ENCODE measurements at regions not wholly inside any gene's neighbourhood (a gene's known extent, or its start where the extent isn't known, plus 50 kb on each side); places are given as distances from the start of the nearest gene placed in this dataset.
A peak's percentile ranks its signal among the peaks of the same experiment; 100 is the strongest.
"Not testable (repeated sequence)": the region's sequence is repeated elsewhere in the genome, so short reads cannot be mapped to it uniquely, and the experiment has no call there.

- no peak for DNase-seq
Observed at GRCh38 chrX:4572691-4573090, 859.2 kb upstream of the PRKX start.

DNA sequence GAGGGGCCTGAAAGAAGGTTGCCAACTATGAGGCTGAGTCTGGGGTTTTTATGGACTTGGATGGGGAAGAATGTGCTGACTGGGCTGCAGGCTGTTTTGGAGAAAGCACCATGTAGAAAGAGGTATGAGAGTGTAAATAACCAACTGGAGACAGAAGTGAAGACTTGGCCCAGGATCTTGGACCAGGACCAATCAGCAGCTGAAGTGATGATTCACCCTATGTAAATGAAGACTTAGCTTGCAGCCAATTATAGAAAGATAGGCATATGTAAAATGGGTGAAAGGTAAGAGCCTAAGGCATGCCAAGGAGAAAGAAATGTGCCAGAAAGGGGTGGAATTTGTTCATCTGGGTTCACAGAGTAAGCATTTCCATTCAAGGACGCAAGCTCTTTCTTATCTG, 856.7 kb upstream of the PRKX start:
- no peak for DNase-seq

DNA sequence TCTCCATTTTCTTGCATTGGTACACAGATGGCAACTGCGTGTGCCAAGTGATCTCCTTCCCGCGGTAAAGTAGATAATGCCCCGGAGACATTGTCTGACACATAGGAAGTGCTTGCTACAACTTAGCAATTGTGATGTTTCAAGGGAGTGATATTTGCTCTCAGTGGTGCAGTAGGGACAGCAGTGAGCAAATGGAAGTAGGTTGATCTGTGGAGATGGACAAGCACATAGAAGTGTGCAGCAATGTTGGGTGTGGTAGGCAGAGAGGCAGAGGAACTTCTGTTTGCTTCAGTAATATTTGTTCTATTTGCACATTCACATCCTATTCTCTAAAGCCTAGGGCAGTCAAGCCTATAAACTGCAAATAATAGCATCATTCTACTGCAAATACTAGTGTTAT, 846.7 kb upstream of the PRKX start:
- DNase-seq: no peak

- DNase-seq: no peak
Observed at GRCh38 chrX:4550018-4550417, 836.6 kb upstream of the PRKX start.

GRCh38 chrX:4547213-4547836, 833.9 kb upstream of the PRKX start:
- peak in 45 of 56 donors; percentile 0 to 62 (median 8) for DNase-seq

GRCh38 chrX:4546178-4546577, 832.7 kb upstream of the PRKX start:
- not testable (repeated sequence) for DNase-seq

DNA sequence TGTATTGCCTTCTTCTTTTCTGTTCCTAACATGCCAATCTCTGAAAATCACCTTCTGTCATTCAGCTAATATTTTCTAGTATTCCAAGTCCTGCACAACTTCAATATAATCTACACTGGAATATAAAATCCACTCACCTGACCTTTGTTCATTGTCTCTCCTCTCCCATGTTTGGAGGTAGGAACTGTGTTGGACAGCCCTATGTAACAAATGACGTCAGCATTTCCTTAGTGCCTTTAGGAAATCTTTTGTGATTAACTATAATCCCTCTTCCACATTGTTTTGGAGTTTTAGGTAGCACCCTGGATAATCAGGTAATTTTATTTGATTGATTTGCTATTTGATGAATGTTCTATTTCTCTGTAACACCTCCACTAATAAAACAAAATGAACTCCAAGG, 814.8 kb upstream of the PRKX start:
- no peak for DNase-seq

GRCh38 chrX:4485912-4486311, 772.5 kb upstream of the PRKX start:
- no peak for DNase-seq

- no peak for DNase-seq
Observed at GRCh38 chrX:4484266-4484665, 770.8 kb upstream of the PRKX start.

DNA sequence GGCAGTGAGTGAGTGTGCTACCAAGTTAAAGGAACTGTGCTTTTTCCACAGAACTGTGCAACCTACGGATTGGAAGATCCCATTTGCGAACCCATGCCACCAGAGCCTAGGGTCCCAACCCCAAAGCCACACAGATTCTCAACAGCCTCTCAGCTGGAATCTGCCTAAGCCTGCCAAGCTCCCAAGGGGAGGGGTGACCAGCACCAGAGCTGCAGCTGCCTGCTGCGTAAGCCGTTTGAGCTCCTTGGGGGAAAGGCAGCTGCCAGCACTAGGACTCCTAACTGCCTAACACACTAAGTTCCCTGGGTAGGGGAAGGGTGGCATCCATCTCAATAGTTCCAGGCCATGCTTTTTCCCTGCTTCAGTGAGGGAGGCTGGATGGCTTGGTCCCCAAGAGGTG, 738.1 kb upstream of the PRKX start:
- DNase-seq: no peak

GRCh38 chrX:4450177-4450576, 736.7 kb upstream of the PRKX start:
- DNase-seq: no peak

- DNase-seq: no peak
Observed at GRCh38 chrX:4435905-4436304, 722.5 kb upstream of the PRKX start.

DNA sequence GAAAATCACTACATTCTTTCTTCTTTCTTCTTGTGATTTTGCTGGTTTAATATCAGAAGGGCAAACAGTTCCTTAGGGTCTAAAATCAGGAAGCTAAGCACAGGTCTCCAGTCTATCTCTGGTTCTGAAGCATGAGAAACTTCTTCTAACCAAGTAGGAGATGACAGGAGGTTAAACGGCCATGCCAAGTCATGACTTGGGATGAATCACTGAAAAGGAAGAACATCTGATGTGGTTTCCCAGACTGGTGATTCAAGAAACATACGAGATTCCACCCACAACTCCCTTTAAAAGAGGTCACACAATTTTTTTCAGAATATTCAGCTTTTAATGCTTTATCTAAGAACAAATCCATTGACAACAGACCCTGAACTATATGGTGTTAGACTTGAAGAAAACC, 684.0 kb upstream of the PRKX start:
- DNase-seq: no peak

GRCh38 chrX:4382273-4382672, 668.8 kb upstream of the PRKX start:
- DNase-seq: no peak

GRCh38 chrX:4380710-4381109, 667.3 kb upstream of the PRKX start:
- DNase-seq: no peak

DNA sequence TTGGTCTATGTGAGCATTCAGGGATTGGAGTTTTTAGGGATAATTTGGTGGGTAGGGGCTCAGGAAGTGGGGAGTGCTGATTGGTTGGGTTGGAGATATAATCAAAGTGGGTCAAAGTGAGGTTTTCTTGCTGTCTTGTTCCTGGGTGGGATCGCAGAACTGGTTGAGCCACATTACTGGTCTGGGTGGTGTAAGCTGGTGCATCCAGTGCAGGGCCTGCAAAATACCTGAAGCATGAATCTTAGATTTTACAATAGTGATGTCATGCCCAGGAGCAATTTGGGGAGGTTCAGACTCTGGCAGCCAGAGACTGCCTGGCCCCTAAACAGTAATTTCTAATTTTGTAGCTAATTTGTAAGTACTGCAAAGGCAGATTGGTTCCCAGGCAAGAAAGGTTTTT, 665.6 kb upstream of the PRKX start:
- DNase-seq: no peak

GRCh38 chrX:4373791-4374190, 660.3 kb upstream of the PRKX start:
- DNase-seq: no peak

DNA sequence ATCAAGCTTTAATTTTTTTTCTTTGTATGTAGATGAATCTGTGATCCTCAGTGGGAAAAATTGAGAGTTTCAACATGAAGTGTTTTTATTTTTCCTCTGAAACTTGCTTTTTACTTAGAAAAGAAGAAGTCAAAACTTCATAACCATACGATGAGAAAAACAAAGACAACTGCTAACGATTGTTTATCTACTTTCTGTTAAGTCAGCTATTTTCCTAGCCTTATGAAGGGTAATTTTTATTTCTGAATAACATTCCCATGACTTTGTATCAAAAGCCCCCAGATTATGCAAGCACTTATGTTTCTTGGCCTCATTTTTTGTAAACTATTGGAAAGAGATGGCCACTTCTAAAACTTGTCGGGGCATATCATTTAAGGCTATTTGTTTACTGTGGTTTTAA, 645.1 kb upstream of the PRKX start:
- DNase-seq: no peak

GRCh38 chrX:4322916-4323315, 609.5 kb upstream of the PRKX start:
- no peak for DNase-seq

DNA sequence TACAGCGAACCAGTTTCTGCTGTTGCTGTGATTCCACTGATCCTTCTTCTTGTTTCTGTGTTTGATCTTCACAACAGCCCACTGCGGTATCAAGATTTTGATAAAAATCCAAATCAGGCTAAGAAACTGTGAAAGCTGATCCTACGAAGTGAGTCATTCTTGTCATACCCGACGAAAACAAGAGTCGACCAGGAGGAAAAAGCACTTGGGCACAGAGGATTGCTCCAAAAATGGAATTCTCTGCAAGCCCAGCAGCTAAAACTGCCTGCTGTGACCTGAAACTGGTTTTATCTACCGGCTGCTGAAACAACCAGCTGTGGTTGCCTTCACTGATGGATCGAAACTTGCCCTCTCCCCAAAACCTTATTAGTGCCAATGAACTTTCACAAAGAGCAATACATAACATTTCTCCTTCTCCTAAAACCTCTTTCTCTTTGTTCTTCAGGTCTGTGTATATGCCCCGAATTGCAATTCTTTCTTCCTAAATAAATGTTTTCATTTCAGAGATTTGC, 607.0 kb upstream of the PRKX start:
- peak in 1 of 56 donors; percentile 0 for DNase-seq

- DNase-seq: no peak
Observed at GRCh38 chrX:4315891-4316290, 602.4 kb upstream of the PRKX start.

DNA sequence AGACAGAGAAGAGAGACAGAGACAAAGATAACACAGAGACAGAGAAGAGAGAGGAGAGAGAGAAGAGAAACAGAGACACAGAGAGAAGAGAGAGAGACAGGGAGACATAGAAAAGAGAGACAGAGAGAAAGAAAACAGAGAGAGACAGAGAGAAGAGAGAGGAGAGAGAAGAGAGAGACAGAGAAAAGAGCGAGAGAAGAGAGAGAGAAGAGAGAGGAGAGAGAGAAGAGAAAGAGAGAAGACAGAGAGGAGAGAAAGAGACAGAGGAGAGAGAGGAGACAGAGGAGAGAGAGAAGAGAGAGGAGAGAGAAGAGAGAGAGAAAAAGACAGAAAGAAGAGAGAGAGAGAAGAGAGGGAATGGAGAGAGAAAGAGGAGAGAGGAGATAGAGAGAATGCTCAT, 601.1 kb upstream of the PRKX start:
- no peak for DNase-seq

- DNase-seq: no peak
Observed at GRCh38 chrX:4277122-4277521, 563.7 kb upstream of the PRKX start.

- DNase-seq: no peak
Observed at GRCh38 chrX:4268676-4269075, 555.2 kb upstream of the PRKX start.
